ENCODE measurements at regions not wholly inside any gene's neighbourhood (a gene's known extent, or its start where the extent isn't known, plus 50 kb on each side); places are given as distances from the start of the nearest gene placed in this dataset.

GRCh38 chr3:22121068-22121701, 370.2 kb upstream of the ZNF385D start:
- no peak for TF ChIP-seq CTCF (IDR thresholded peaks at IDR 0.05)
- Histone ChIP-seq H3K79me2 (no peaks in the 10 kb centered on the region), H3K27ac (no peak overlapping the region), H3K9me3 (ENCODE audit: control insufficient read depth, low read length) (no peaks in the 10 kb centered on the region), H3K4me3 (ENCODE audit: low read depth, low read length) (no peak overlapping the region), H3K9ac (no peak overlapping the region), H2AFZ (no peak overlapping the region), H3K27me3 (ENCODE audit: control insufficient read depth, insufficient read depth, low read length) (no peaks in the 10 kb centered on the region), H3K36me3 (ENCODE audit: control insufficient read depth, insufficient read depth, low read length) (no peaks in the 10 kb centered on the region), H3K4me2 (ENCODE audit: low read length) (no peak overlapping the region), H3K4me1 (no peaks in the 10 kb centered on the region)

- no peaks in the 10 kb centered on the region for H3K79me2 ChIP-seq
- no peak overlapping the region for H3K27ac ChIP-seq
- no peak for TF ChIP-seq CTCF (IDR thresholded peaks at IDR 0.05)
- H3K4me1 ChIP-seq: no peaks in the 10 kb centered on the region
- no peak overlapping the region for H3K4me2 ChIP-seq (ENCODE audit: low read length)
- H3K9me3 ChIP-seq (ENCODE audit: control insufficient read depth, low read length): no peaks in the 10 kb centered on the region
- H3K27me3 ChIP-seq (ENCODE audit: control insufficient read depth, insufficient read depth, low read length): no peaks in the 10 kb centered on the region
- H2AFZ ChIP-seq: no peak overlapping the region
- no peaks in the 10 kb centered on the region for H3K36me3 ChIP-seq (ENCODE audit: control insufficient read depth, insufficient read depth, low read length)
- no peak overlapping the region for H3K4me3 ChIP-seq (ENCODE audit: low read depth, low read length)
- no peak overlapping the region for H3K9ac ChIP-seq
Observed at GRCh38 chr3:22122567-22122966, 371.6 kb upstream of the ZNF385D start.

GRCh38 chr3:22129101-22129500, 378.1 kb upstream of the ZNF385D start:
- Histone ChIP-seq H3K27me3 (ENCODE audit: control insufficient read depth, insufficient read depth, low read length) (no peaks in the 10 kb centered on the region), H3K4me3 (ENCODE audit: low read depth, low read length) (no peak overlapping the region), H3K79me2 (no peaks in the 10 kb centered on the region), H3K9me3 (ENCODE audit: control insufficient read depth, low read length) (no peaks in the 10 kb centered on the region), H2AFZ (no peak overlapping the region), H3K9ac (no peak overlapping the region), H3K27ac (no peak overlapping the region), H3K36me3 (ENCODE audit: control insufficient read depth, insufficient read depth, low read length) (no peaks in the 10 kb centered on the region), H3K4me1 (no peaks in the 10 kb centered on the region), H3K4me2 (ENCODE audit: low read length) (no peak overlapping the region)
- no peak for TF ChIP-seq CTCF (IDR thresholded peaks at IDR 0.05)

GRCh38 chr3:22141769-22142168, 390.8 kb upstream of the ZNF385D start:
- Histone ChIP-seq H3K4me1 (no peaks in the 10 kb centered on the region), H2AFZ (no peak overlapping the region), H3K9me3 (ENCODE audit: control insufficient read depth, low read length) (no peaks in the 10 kb centered on the region), H3K79me2 (no peaks in the 10 kb centered on the region), H3K4me3 (ENCODE audit: low read depth, low read length) (no peak overlapping the region), H3K27me3 (ENCODE audit: control insufficient read depth, insufficient read depth, low read length) (no peaks in the 10 kb centered on the region), H3K27ac (no peak overlapping the region), H3K9ac (no peak overlapping the region), H3K36me3 (ENCODE audit: control insufficient read depth, insufficient read depth, low read length) (no peaks in the 10 kb centered on the region), H3K4me2 (ENCODE audit: low read length) (no peak overlapping the region)
- TF ChIP-seq CTCF (IDR thresholded peaks at IDR 0.05): no peak

- no peak overlapping the region for H2AFZ ChIP-seq
- no peak for TF ChIP-seq CTCF (IDR thresholded peaks at IDR 0.05)
Observed at GRCh38 chr3:22147161-22147560, 396.2 kb upstream of the ZNF385D start.

More at GRCh38 chr3:22147161-22147560, 396.2 kb upstream of the ZNF385D start:
- H3K4me1 ChIP-seq: no peaks in the 10 kb centered on the region
- H3K9ac ChIP-seq: no peak overlapping the region
- no peaks in the 10 kb centered on the region for H3K36me3 ChIP-seq (ENCODE audit: control insufficient read depth, insufficient read depth, low read length)
- H3K27me3 ChIP-seq (ENCODE audit: control insufficient read depth, insufficient read depth, low read length): no peaks in the 10 kb centered on the region
- no peak overlapping the region for H3K4me2 ChIP-seq (ENCODE audit: low read length)
- H3K27ac ChIP-seq: no peak overlapping the region
- H3K4me3 ChIP-seq (ENCODE audit: low read depth, low read length): no peak overlapping the region
- H3K79me2 ChIP-seq: no peaks in the 10 kb centered on the region
- no peaks in the 10 kb centered on the region for H3K9me3 ChIP-seq (ENCODE audit: control insufficient read depth, low read length)

All from parathyroid adenoma (tissue), 2 donors.